PC-3 (cell line): ENCODE measurements at regions not wholly inside any gene's neighbourhood (a gene's known extent, or its start where the extent isn't known, plus 50 kb on each side); places are given as distances from the start of the nearest gene placed in this dataset.
"Not testable (repeated sequence)": the region's sequence is repeated elsewhere in the genome, so short reads cannot be mapped to it uniquely, and the experiment has no call there.

Source experiments
- ATAC-seq: fragments of 200-7000 bp; cut with Tn5 transposase; 2 replicates; pipeline ENCODE4 v1.9.1; 2020; ENCODE audit warnings: mild to moderate bottlenecking, moderate library complexity
- BruUV-seq: library from RNA; stranded (reverse); fragments of 400-500 nt; replicated peaks from 2 replicates; lab custom pipeline; 2021; lab: Mats Ljungman, UMichigan
- CTCF ChIA-PET: fragments of 300-600 bp; sonication (Branson Sonifier 250); formaldehyde crosslinking; loops from one replicate; lab custom pipeline; 2022; ENCODE audit warnings: antibody characterized with exemption; lab: Charles Lee
- POLR2A ChIA-PET: fragments of 300-600 bp; sonication (Branson Sonifier 250); formaldehyde crosslinking; loops from one replicate; lab custom pipeline; 2022; ENCODE audit warnings: antibody characterized with exemption; ENCODE audit not compliant: unreplicated experiment; lab: Charles Lee
- DNase-seq: peaks from one replicate; pipeline ENCODE4 v3.0.0-alpha.2; 2015
- H2AFZ ChIP-seq: fragments of 300-600 bp; sonication (generic); 2 replicates; pipeline ENCODE4 v1.6.0; 2016; ENCODE audit warnings: antibody characterized with exemption, low read length
- H3F3A ChIP-seq: fragments of 300-600 bp; sonication (generic); one replicate; pipeline ENCODE4 v1.6.0; 2017; ENCODE audit warnings: antibody characterized with exemption, low read length, control low read depth, mild to moderate bottlenecking; ENCODE audit not compliant: unreplicated experiment
- H3K27ac ChIP-seq: fragments of 300-600 bp; sonication (generic); 2 replicates; pipeline ENCODE4 v1.5.1; 2016; ENCODE audit warnings: mild to moderate bottlenecking, low read length
- H3K27me3 ChIP-seq: fragments of 300-600 bp; sonication (generic); 2 replicates; pipeline ENCODE4 v1.6.1; 2016; ENCODE audit warnings: low read length, mixed read lengths
- H3K36me3 ChIP-seq: fragments of 300-600 bp; sonication (generic); 2 replicates; pipeline ENCODE4 v1.6.1; 2016; ENCODE audit warnings: low read depth, mixed run types, low read length, mixed read lengths
- H3K4me1 ChIP-seq: fragments of 300-600 bp; sonication (generic); 2 replicates; pipeline ENCODE4 v1.5.1; 2016; ENCODE audit warnings: low read length; ENCODE audit not compliant: insufficient read depth
- H3K4me2 ChIP-seq: fragments of 300-600 bp; sonication (generic); 2 replicates; pipeline ENCODE4 v1.6.0; 2016; ENCODE audit warnings: low read length
- H3K4me3 ChIP-seq: fragments of 300-600 bp; sonication (generic); 2 replicates; pipeline ENCODE4 v1.5.1; 2016; ENCODE audit warnings: mild to moderate bottlenecking, low read length, mixed read lengths
- H3K79me2 ChIP-seq: fragments of 300-600 bp; sonication (generic); 2 replicates; pipeline ENCODE4 v1.6.1; 2017; ENCODE audit warnings: low read length, mixed read lengths
- H3K9ac ChIP-seq: fragments of 300-600 bp; sonication (generic); 2 replicates; pipeline ENCODE4 v1.6.0; 2016; ENCODE audit warnings: mild to moderate bottlenecking, low read length
- H3K9me2 ChIP-seq: fragments of 300-600 bp; sonication (generic); replicated peaks from 2 replicates; pipeline ENCODE4 v1.6.1; 2016; ENCODE audit warnings: mixed run types, low read length, mixed read lengths
- H3K9me3 ChIP-seq: fragments of 300-600 bp; sonication (generic); 2 replicates; pipeline ENCODE4 v1.6.1; 2016; ENCODE audit warnings: low read length, mixed read lengths
- H4K20me1 ChIP-seq: fragments of 300-600 bp; sonication (generic); 2 replicates; pipeline ENCODE4 v1.6.1; 2016; ENCODE audit warnings: low read length, mixed read lengths
- CTCF ChIP-seq: fragments of 300-600 bp; sonication (generic); conservative IDR thresholded peaks from 2 replicates; pipeline ENCODE4 v1.5.1; 2017; ENCODE audit warnings: antibody characterized with exemption, low read depth, mild to moderate bottlenecking, low read length
- EZH2 ChIP-seq: fragments of 300-600 bp; sonication (generic); IDR thresholded peaks from one replicate; pipeline ENCODE4 v1.6.1; 2017; ENCODE audit warnings: antibody characterized with exemption, mild to moderate bottlenecking, low read length; ENCODE audit not compliant: unreplicated experiment
- EZH2phosphoT487 ChIP-seq: fragments of 300-600 bp; sonication (generic); IDR thresholded peaks from 2 replicates; pipeline ENCODE4 v1.6.1; 2018; ENCODE audit warnings: mild to moderate bottlenecking, antibody characterized with exemption, low read length, borderline replicate concordance
- intact Hi-C: fragments of 100-400 bp; cut with micrococcal nuclease; formaldehyde crosslinking; loops from 2 replicates; pipeline ENCODE4 v1.9.0; 2023

GRCh38 chr12:9323144-9323681 lies 115.0 kb upstream of the PZP start:
- intact Hi-C loops: no loop called here

GRCh38 chr12:9319842-9320173 lies 111.6 kb upstream of the PZP start:
- Histone ChIP-seq H3K9me2 (no peaks in the 10 kb centered on the region), H3K4me2 (no peak overlapping the region), H3F3A (no peaks in the 10 kb centered on the region), H3K4me3 (no peak overlapping the region), H3K27ac (no peak overlapping the region), H3K27me3 (no peaks in the 10 kb centered on the region), H4K20me1 (no peaks in the 10 kb centered on the region), H3K9me3 (no peaks in the 10 kb centered on the region), H3K9ac (no peak overlapping the region), H3K36me3 (no peaks in the 10 kb centered on the region), H3K79me2 (no peaks in the 10 kb centered on the region), H3K4me1 (no peaks in the 10 kb centered on the region), H2AFZ (no peak overlapping the region)
- intact Hi-C loops: no loop called here
- DNase-seq (no peak), ATAC-seq (no peak)
- ChIA-PET POLR2A (no interaction called here), CTCF (no interaction called here)
- no TSS peak for BruUV-seq
- no peak for TF ChIP-seq CTCF
- TF ChIP-seq EZH2phosphoT487: no peak
- no peak for TF ChIP-seq EZH2

More at GRCh38 chr12:9323144-9323681, 115.0 kb upstream of the PZP start:
- Histone ChIP-seq H3K9me2 (no peaks in the 10 kb centered on the region), H3F3A (no peaks in the 10 kb centered on the region), H4K20me1 (no peaks in the 10 kb centered on the region), H3K27ac (no peak overlapping the region), H3K4me3 (no peak overlapping the region), H2AFZ (no peak overlapping the region), H3K9me3 (no peaks in the 10 kb centered on the region), H3K9ac (no peak overlapping the region), H3K4me1 (no peaks in the 10 kb centered on the region), H3K27me3 (no peaks in the 10 kb centered on the region), H3K36me3 (no peaks in the 10 kb centered on the region), H3K79me2 (no peaks in the 10 kb centered on the region), H3K4me2 (no peak overlapping the region)
- ChIA-PET CTCF (no interaction called here), POLR2A (no interaction called here)
- no TSS peak for BruUV-seq
- no peak for DNase-seq
- no peak for ATAC-seq
- no peak for TF ChIP-seq EZH2phosphoT487
- no peak for TF ChIP-seq CTCF
- TF ChIP-seq EZH2: no peak

- Histone ChIP-seq H3K79me2 (no peaks in the 10 kb centered on the region), H3K9ac (no peak overlapping the region), H4K20me1 (no peaks in the 10 kb centered on the region), H2AFZ (no peak overlapping the region), H3K4me1 (no peaks in the 10 kb centered on the region), H3K9me3 (no peaks in the 10 kb centered on the region), H3K4me3 (no peak overlapping the region), H3K27me3 (no peaks in the 10 kb centered on the region), H3K9me2 (no peaks in the 10 kb centered on the region), H3F3A (no peaks in the 10 kb centered on the region), H3K36me3 (no peaks in the 10 kb centered on the region), H3K4me2 (no peak overlapping the region), H3K27ac (no peak overlapping the region)
- ChIA-PET CTCF (no interaction called here), POLR2A (no interaction called here)
- ATAC-seq (no peak), DNase-seq (no peak)
- no TSS peak for BruUV-seq
- intact Hi-C loops: no loop called here
- TF ChIP-seq EZH2phosphoT487 (no peak), EZH2 (no peak), CTCF (no peak)
Observed at GRCh38 chr12:9319044-9319841, 111.0 kb upstream of the PZP start.

GRCh38 chr12:9313479-9313878 lies 105.3 kb upstream of the PZP start:
- H3K4me3 ChIP-seq, H3K27ac ChIP-seq, CTCF ChIA-PET, H2AFZ ChIP-seq, H3F3A ChIP-seq, H3K9me3 ChIP-seq, H3K27me3 ChIP-seq, H3K4me1 ChIP-seq, H3K9me2 ChIP-seq, DNase-seq, ATAC-seq, H3K79me2 ChIP-seq, H3K9ac ChIP-seq, BruUV-seq, H3K36me3 ChIP-seq, intact Hi-C loops, H4K20me1 ChIP-seq, POLR2A ChIA-PET, H3K4me2 ChIP-seq: not testable (repeated sequence)
